Neutrophil (primary cell): ENCODE measurements at regions not wholly inside any gene's neighbourhood (a gene's known extent, or its start where the extent isn't known, plus 50 kb on each side); places are given as distances from the start of the nearest gene placed in this dataset.

Source experiments
- H3K27ac ChIP-seq: fragments of 200-600 bp; sonication (generic); 2 replicates; pipeline ENCODE4 v1.5.1; 2016; ENCODE audit warnings: mild to moderate bottlenecking, moderate library complexity
- H3K27me3 ChIP-seq: fragments of 200-600 bp; sonication (generic); 2 replicates; pipeline ENCODE4 v1.6.0; 2016; ENCODE audit warnings: mild to moderate bottlenecking
- H3K36me3 ChIP-seq: fragments of 200-600 bp; sonication (generic); 2 replicates; pipeline ENCODE4 v1.5.1; 2017
- H3K4me1 ChIP-seq, 2 experiments: fragments of 200-600 bp in 1 of 2; sonication (generic) in 1 of 2; 1 replicate in 1 of 2; 2 replicates in 1 of 2; pipeline versions ENCODE4 v1.5.1 to v1.6.1; 2013 to 2016; ENCODE audit warnings: low read depth in 1 of 2, low read length in 1 of 2, mild to moderate bottlenecking in 1 of 2, moderate library complexity in 1 of 2; ENCODE audit not compliant: control insufficient read depth in 1 of 2, insufficient read depth in 1 of 2
- H3K4me3 ChIP-seq, 2 experiments: fragments of 200-600 bp in 1 of 2; sonication (generic) in 1 of 2; 1 replicate in 1 of 2; 2 replicates in 1 of 2; pipeline ENCODE4 v1.5.1; 2013 to 2016; ENCODE audit warnings: low read depth in 1 of 2, low read length in 1 of 2, mild to moderate bottlenecking in 1 of 2, moderate library complexity in 1 of 2
- H3K9me3 ChIP-seq: fragments of 200-600 bp; sonication (generic); 2 replicates; pipeline ENCODE4 v1.5.1; 2016
- TF ChIP-seq, protein P1 (sequence below): fragments of 200-600 bp; sonication (generic); IDR thresholded peaks from 2 replicates; pipeline ENCODE4 v1.5.1; 2016; ENCODE audit warnings: antibody characterized with exemption

GRCh38 chr13:78772933-78773332 is 114.0 kb upstream of the OBI1 start:
- Histone ChIP-seq H3K9me3 (no peaks in the 10 kb centered on the region), H3K4me3 (no peak overlapping the region), H3K27me3 (peaks cover 20% of the 10 kb centered on the region)

DNA sequence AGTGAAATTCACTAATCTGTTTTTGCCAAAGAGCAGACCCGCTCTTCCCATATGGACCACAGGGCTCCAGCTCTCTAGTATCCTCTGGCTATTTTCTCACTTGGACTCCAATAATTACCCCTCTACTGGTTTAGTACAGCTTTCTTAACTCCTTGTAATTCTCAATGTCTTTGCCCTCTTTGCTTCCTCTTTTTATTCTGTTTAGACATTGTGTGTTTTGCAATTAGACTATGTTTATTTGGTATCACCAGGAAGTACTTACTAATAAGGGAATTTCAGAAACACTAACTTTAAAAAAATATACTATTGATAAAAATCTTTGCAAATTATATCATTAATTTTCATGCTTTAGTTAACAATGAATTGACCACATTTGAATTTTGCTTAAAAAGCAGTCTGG is 111.6 kb upstream of the OBI1 start:
- no peak overlapping the region for H3K4me3 ChIP-seq
- H3K27ac ChIP-seq, result peak overlapping the region; percentile 39
- H3K27me3 ChIP-seq, result no peaks in the 10 kb centered on the region
- peaks cover 6 to 14% of the 10 kb centered on the region in 2 experiments for H3K4me1 ChIP-seq
- no peaks in the 10 kb centered on the region for H3K9me3 ChIP-seq
- H3K36me3 ChIP-seq, result no peaks in the 10 kb centered on the region
- TF ChIP-seq, protein P1, sequence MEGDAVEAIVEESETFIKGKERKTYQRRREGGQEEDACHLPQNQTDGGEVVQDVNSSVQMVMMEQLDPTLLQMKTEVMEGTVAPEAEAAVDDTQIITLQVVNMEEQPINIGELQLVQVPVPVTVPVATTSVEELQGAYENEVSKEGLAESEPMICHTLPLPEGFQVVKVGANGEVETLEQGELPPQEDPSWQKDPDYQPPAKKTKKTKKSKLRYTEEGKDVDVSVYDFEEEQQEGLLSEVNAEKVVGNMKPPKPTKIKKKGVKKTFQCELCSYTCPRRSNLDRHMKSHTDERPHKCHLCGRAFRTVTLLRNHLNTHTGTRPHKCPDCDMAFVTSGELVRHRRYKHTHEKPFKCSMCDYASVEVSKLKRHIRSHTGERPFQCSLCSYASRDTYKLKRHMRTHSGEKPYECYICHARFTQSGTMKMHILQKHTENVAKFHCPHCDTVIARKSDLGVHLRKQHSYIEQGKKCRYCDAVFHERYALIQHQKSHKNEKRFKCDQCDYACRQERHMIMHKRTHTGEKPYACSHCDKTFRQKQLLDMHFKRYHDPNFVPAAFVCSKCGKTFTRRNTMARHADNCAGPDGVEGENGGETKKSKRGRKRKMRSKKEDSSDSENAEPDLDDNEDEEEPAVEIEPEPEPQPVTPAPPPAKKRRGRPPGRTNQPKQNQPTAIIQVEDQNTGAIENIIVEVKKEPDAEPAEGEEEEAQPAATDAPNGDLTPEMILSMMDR, result no peak

More at GRCh38 chr13:78772933-78773332, 114.0 kb upstream of the OBI1 start:
- TF ChIP-seq, protein P1, result no peak
- no peaks in the 10 kb centered on the region for H3K36me3 ChIP-seq
- peaks cover 6 to 14% of the 10 kb centered on the region in 2 experiments for H3K4me1 ChIP-seq
- H3K27ac ChIP-seq, result no peak overlapping the region

DNA sequence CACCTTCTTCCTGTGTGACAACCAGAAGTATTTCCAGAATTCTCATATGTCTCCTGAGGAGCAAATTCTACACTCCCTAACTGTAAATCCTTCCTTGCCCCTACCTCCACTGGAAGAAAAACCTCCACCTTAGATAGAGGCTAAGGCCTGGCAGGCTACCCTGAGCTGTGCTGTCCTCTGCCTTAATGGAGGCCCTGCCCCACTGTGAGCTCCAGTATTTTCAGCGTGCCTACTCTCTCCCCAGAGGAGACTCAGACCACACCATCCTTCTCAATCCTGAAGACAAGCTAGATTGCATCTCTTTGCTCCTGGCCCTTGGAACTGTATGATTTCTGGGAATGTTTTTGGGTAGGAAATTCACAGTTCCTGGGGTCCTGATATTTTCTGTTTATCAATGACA is 110.0 kb upstream of the OBI1 start:
- Histone ChIP-seq H3K36me3 (no peaks in the 10 kb centered on the region), H3K27ac (no peak overlapping the region), H3K4me1 (peaks cover 6 to 14% of the 10 kb centered on the region in 2 experiments), H3K9me3 (no peaks in the 10 kb centered on the region), H3K27me3 (no peaks in the 10 kb centered on the region), H3K4me3 (no peak overlapping the region)
- TF ChIP-seq, protein P1, result no peak

DNA sequence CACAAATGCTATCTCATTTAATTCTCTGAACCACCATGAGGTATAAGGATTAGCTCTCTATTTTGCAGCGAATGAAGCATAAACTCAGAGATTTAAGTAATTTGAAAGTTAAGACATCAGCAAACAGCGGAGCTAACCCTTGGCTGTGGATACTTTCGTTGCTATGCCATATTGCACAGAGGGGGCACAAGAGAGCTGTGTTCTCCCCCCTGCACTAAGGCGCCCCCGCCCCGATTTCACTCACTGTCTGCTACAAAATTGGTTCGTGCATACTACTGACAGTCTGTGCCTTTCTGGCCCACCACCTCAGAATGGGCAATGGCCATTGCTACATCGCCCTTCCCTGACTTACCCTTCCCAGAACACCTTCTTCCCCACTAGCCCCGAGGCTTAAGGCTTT is 105.7 kb upstream of the OBI1 start:
- no peaks in the 10 kb centered on the region for H3K27me3 ChIP-seq
- H3K4me3 ChIP-seq, result no peak overlapping the region
- H3K9me3 ChIP-seq, result no peaks in the 10 kb centered on the region
- no peak overlapping the region for H3K27ac ChIP-seq
- peaks cover 3 to 9% of the 10 kb centered on the region in 2 experiments for H3K4me1 ChIP-seq
- H3K36me3 ChIP-seq, result no peaks in the 10 kb centered on the region
- TF ChIP-seq, protein P1, result no peak

DNA sequence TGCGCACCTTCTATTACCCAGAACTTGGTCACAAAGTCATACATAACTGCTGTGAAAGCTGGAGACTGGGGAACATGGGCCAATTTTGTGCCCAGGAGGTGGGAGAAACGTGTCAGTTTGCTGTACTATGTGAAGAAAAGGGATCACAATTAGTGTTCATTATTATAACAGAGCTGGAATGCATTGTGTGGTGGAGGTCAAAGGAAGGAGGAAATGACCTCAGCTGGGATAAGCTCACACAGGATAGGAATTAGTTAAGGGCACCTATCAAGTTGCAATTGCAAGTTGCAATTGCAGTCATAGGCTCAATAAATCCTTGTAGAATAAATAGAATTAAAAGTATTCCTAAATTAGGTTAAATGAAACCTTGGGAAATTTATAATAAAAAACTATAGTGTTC is 103.9 kb upstream of the OBI1 start:
- Histone ChIP-seq H3K36me3 (no peaks in the 10 kb centered on the region), H3K9me3 (no peaks in the 10 kb centered on the region), H3K27ac (no peak overlapping the region), H3K4me1 (no peaks in the 10 kb centered on the region), H3K4me3 (no peak overlapping the region), H3K27me3 (no peaks in the 10 kb centered on the region)
- TF ChIP-seq, protein P1, result no peak

- H3K4me1 ChIP-seq, result no peaks in the 10 kb centered on the region
- TF ChIP-seq, protein P1, result no peak
- H3K9me3 ChIP-seq, result no peaks in the 10 kb centered on the region
- no peak overlapping the region for H3K27ac ChIP-seq
- H3K27me3 ChIP-seq, result no peaks in the 10 kb centered on the region
- H3K36me3 ChIP-seq, result no peaks in the 10 kb centered on the region
- no peak overlapping the region for H3K4me3 ChIP-seq
Measured at GRCh38 chr13:78759704-78760103, 100.7 kb upstream of the OBI1 start.
